Subcutaneous abdominal adipose tissue (tissue), 5 donors: ENCODE measurements at regions not wholly inside any gene's neighbourhood (a gene's known extent, or its start where the extent isn't known, plus 50 kb on each side); places are given as distances from the start of the nearest gene placed in this dataset.

Experiments used
- H3K27ac ChIP-seq: one replicate; pipeline ENCODE4 v1.7.0; 2013; ENCODE audit warnings: low read depth, mild to moderate bottlenecking, inconsistent platforms, low read length, moderate library complexity
- H3K27me3 ChIP-seq, 5 donors: one replicate each; pipeline ENCODE4 v1.7.0; 2013; ENCODE audit warnings: low read length in 5 of 5, inconsistent platforms in 1 of 5; ENCODE audit not compliant: control insufficient read depth in 5 of 5, insufficient read depth in 4 of 5
- H3K36me3 ChIP-seq, 5 donors: one replicate each; pipeline ENCODE4 v1.7.0; 2013; ENCODE audit warnings: low read length in 5 of 5; ENCODE audit not compliant: control insufficient read depth in 5 of 5, insufficient read depth in 5 of 5
- H3K4me1 ChIP-seq, 5 donors: one replicate each; pipeline ENCODE4 v1.7.0; 2013; ENCODE audit warnings: low read length in 5 of 5, mild to moderate bottlenecking in 3 of 5, moderate library complexity in 1 of 5; ENCODE audit not compliant: control insufficient read depth in 5 of 5, insufficient read depth in 5 of 5
- H3K4me3 ChIP-seq, 5 donors: one replicate each; pipeline ENCODE4 v1.7.0; 2013; ENCODE audit warnings: low read length in 5 of 5, low read depth in 1 of 5
- H3K9ac ChIP-seq, 5 donors: one replicate each; pipeline ENCODE4 v1.7.0; 2013; ENCODE audit warnings: low read length in 5 of 5, mild to moderate bottlenecking in 4 of 5, moderate library complexity in 3 of 5
- H3K9me3 ChIP-seq, 5 donors: one replicate each; pipeline ENCODE4 v1.7.0; 2013; ENCODE audit warnings: low read length in 5 of 5; ENCODE audit not compliant: control insufficient read depth in 5 of 5
- donor health status: healthy.
- donor health status: healthy.
- donor health status: healthy.
- donor health status: healthy.
- donor health status: healthy.

- no peaks in the 10 kb centered on the region for H3K4me1 ChIP-seq
- no peak overlapping the region for H3K27ac ChIP-seq
- H3K9ac ChIP-seq: no peak overlapping the region
- peaks cover 0 to 5% (median 0%) of the 10 kb centered on the region in 5 donors for H3K9me3 ChIP-seq
- no peaks in the 10 kb centered on the region for H3K27me3 ChIP-seq
- H3K4me3 ChIP-seq: no peak overlapping the region
- H3K36me3 ChIP-seq: no peaks in the 10 kb centered on the region
Measured at GRCh38 chr2:82675186-82675585, 1783.9 kb downstream of the SUCLG1 start.

GRCh38 chr2:82674652-82675051 lies 1784.4 kb downstream of the SUCLG1 start:
- Histone ChIP-seq H3K36me3 (no peaks in the 10 kb centered on the region), H3K27me3 (no peaks in the 10 kb centered on the region), H3K4me3 (no peak overlapping the region), H3K9ac (no peak overlapping the region), H3K4me1 (no peaks in the 10 kb centered on the region), H3K9me3 (peaks cover 0 to 2% (median 0%) of the 10 kb centered on the region in 5 donors), H3K27ac (no peak overlapping the region)

- H3K9me3 ChIP-seq: no peaks in the 10 kb centered on the region
Measured at GRCh38 chr2:82667491-82667890, 1791.6 kb downstream of the SUCLG1 start.

GRCh38 chr2:82665691-82666090 lies 1793.4 kb downstream of the SUCLG1 start:
- H3K36me3 ChIP-seq: no peaks in the 10 kb centered on the region

More at GRCh38 chr2:82667491-82667890, 1791.6 kb downstream of the SUCLG1 start:
- Histone ChIP-seq H3K36me3 (no peaks in the 10 kb centered on the region), H3K27ac (no peak overlapping the region), H3K4me1 (no peaks in the 10 kb centered on the region), H3K27me3 (no peaks in the 10 kb centered on the region), H3K4me3 (no peak overlapping the region), H3K9ac (no peak overlapping the region)

GRCh38 chr2:82657106-82657505 lies 1802.0 kb downstream of the SUCLG1 start:
- Histone ChIP-seq H3K9ac (no peak overlapping the region), H3K36me3 (no peaks in the 10 kb centered on the region), H3K27ac (no peak overlapping the region)

More at GRCh38 chr2:82665691-82666090, 1793.4 kb downstream of the SUCLG1 start:
- H3K9ac ChIP-seq: no peak overlapping the region
- no peaks in the 10 kb centered on the region for H3K4me1 ChIP-seq
- no peak overlapping the region for H3K4me3 ChIP-seq
- H3K27me3 ChIP-seq: no peaks in the 10 kb centered on the region
- H3K27ac ChIP-seq: no peak overlapping the region
- H3K9me3 ChIP-seq: no peaks in the 10 kb centered on the region

GRCh38 chr2:82656420-82656819 lies 1802.7 kb downstream of the SUCLG1 start:
- Histone ChIP-seq H3K27ac (no peak overlapping the region), H3K4me1 (no peaks in the 10 kb centered on the region)

More at GRCh38 chr2:82657106-82657505, 1802.0 kb downstream of the SUCLG1 start:
- Histone ChIP-seq H3K4me1 (no peaks in the 10 kb centered on the region), H3K9me3 (no peaks in the 10 kb centered on the region), H3K27me3 (no peaks in the 10 kb centered on the region), H3K4me3 (no peak overlapping the region)

GRCh38 chr2:82652117-82652516 lies 1807.0 kb downstream of the SUCLG1 start:
- H3K9me3 ChIP-seq: peaks cover 0 to 7% (median 0%) of the 10 kb centered on the region in 5 donors
- H3K9ac ChIP-seq: no peak overlapping the region
- H3K4me3 ChIP-seq: no peak overlapping the region
- no peak overlapping the region for H3K27ac ChIP-seq
- no peaks in the 10 kb centered on the region for H3K4me1 ChIP-seq
- H3K27me3 ChIP-seq: no peaks in the 10 kb centered on the region
- no peaks in the 10 kb centered on the region for H3K36me3 ChIP-seq

More at GRCh38 chr2:82656420-82656819, 1802.7 kb downstream of the SUCLG1 start:
- Histone ChIP-seq H3K36me3 (no peaks in the 10 kb centered on the region), H3K4me3 (no peak overlapping the region), H3K9me3 (no peaks in the 10 kb centered on the region), H3K27me3 (no peaks in the 10 kb centered on the region), H3K9ac (no peak overlapping the region)

- no peaks in the 10 kb centered on the region for H3K36me3 ChIP-seq
- H3K27me3 ChIP-seq: no peaks in the 10 kb centered on the region
- no peaks in the 10 kb centered on the region for H3K4me1 ChIP-seq
- H3K9me3 ChIP-seq: peaks cover 0 to 7% (median 0%) of the 10 kb centered on the region in 5 donors
- no peak overlapping the region for H3K9ac ChIP-seq
- no peak overlapping the region for H3K27ac ChIP-seq
- H3K4me3 ChIP-seq: no peak overlapping the region
Measured at GRCh38 chr2:82650038-82650437, 1809.0 kb downstream of the SUCLG1 start.

GRCh38 chr2:82641598-82642180 lies 1817.4 kb downstream of the SUCLG1 start:
- no peaks in the 10 kb centered on the region for H3K36me3 ChIP-seq
- no peaks in the 10 kb centered on the region for H3K27me3 ChIP-seq
- H3K9me3 ChIP-seq: peaks cover 0 to 9% (median 0%) of the 10 kb centered on the region in 5 donors
- no peak overlapping the region for H3K4me3 ChIP-seq
- no peak overlapping the region for H3K27ac ChIP-seq
- H3K9ac ChIP-seq: no peak overlapping the region
- no peaks in the 10 kb centered on the region for H3K4me1 ChIP-seq

- no peaks in the 10 kb centered on the region for H3K36me3 ChIP-seq
- H3K27ac ChIP-seq: no peak overlapping the region
- H3K4me3 ChIP-seq: no peak overlapping the region
- H3K9me3 ChIP-seq: peaks cover 0 to 5% (median 0%) of the 10 kb centered on the region in 5 donors
- H3K9ac ChIP-seq: no peak overlapping the region
- H3K4me1 ChIP-seq: no peaks in the 10 kb centered on the region
- H3K27me3 ChIP-seq: no peaks in the 10 kb centered on the region
Measured at GRCh38 chr2:82636402-82637020, 1822.6 kb downstream of the SUCLG1 start.
